ENCODE measurements at regions not wholly inside any gene's neighbourhood (a gene's known extent, or its start where the extent isn't known, plus 50 kb on each side); places are given as distances from the start of the nearest gene placed in this dataset.

DNA sequence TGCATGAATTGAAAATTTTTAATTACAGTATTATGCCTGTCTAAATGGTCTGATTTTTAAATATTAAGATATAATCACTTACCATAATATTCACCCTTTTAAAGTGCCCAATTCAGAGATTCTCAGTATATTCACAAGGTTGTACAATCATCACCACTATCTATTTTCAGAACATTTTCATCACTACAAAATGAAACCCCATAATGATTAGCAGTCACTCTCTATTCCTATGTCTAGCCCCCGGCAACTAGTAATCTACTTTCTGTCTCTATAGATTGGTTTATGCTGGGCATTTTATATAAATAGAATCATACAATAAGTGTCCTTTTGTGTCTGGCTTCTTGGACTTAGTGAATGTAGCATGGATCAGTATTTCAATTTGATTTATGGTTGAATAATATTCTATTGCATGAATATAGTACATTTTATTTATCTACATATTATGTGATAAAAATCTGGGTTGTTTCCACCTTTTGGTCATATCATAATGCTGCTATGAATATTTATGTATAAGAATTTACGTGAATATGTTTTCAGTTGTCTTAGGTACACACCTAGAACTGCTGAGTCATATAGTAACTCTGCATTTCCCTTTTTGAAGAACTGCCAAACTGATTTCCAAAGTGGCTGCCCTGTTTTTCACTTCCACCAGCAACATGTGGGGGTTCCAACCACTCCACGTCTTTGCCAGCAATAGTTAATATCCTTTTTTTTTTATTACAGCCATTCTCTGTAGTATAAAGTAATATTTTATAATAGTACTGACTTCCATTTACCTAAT is 485.7 kb upstream of the ZNF385D start:
- no peaks in the 10 kb centered on the region for H3K9me3 ChIP-seq (ENCODE audit: insufficient read depth, low read length, severe bottlenecking)
- H3K4me3 ChIP-seq (ENCODE audit: low read depth in 1 of 2, low read length in 2 of 2): no peak overlapping the region
- no peaks in the 10 kb centered on the region for H3K79me2 ChIP-seq (ENCODE audit: insufficient read depth, low read length)
- DNase-seq: no peak
- H4K20me1 ChIP-seq (ENCODE audit: insufficient read depth, low read length): no peaks in the 10 kb centered on the region
- no peaks in the 10 kb centered on the region for H3K36me3 ChIP-seq (ENCODE audit: insufficient read depth, low read length)
- no peak for ATAC-seq (ENCODE audit: insufficient read depth, low read depth)
- H3K27ac ChIP-seq (ENCODE audit: low read length): no peak overlapping the region
- no peak overlapping the region for H3K9ac ChIP-seq (ENCODE audit: low read depth, low read length)
- no peak overlapping the region for H2AFZ ChIP-seq (ENCODE audit: low read depth, low read length)
- no peaks in the 10 kb centered on the region for H3K27me3 ChIP-seq (ENCODE audit: insufficient read depth, low read length, poor library complexity)
- no peak for TF ChIP-seq EZH2 (IDR thresholded peaks at IDR 0.05; ENCODE audit: borderline replicate concordance, low read depth, low read length, severe bottlenecking)
- TF ChIP-seq, protein P1, sequence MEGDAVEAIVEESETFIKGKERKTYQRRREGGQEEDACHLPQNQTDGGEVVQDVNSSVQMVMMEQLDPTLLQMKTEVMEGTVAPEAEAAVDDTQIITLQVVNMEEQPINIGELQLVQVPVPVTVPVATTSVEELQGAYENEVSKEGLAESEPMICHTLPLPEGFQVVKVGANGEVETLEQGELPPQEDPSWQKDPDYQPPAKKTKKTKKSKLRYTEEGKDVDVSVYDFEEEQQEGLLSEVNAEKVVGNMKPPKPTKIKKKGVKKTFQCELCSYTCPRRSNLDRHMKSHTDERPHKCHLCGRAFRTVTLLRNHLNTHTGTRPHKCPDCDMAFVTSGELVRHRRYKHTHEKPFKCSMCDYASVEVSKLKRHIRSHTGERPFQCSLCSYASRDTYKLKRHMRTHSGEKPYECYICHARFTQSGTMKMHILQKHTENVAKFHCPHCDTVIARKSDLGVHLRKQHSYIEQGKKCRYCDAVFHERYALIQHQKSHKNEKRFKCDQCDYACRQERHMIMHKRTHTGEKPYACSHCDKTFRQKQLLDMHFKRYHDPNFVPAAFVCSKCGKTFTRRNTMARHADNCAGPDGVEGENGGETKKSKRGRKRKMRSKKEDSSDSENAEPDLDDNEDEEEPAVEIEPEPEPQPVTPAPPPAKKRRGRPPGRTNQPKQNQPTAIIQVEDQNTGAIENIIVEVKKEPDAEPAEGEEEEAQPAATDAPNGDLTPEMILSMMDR (IDR thresholded peaks at IDR 0.05; ENCODE audit: borderline replicate concordance, extremely low read depth, low read length, poor library complexity, severe bottlenecking): no peak
- no peaks in the 10 kb centered on the region for H3K4me1 ChIP-seq (ENCODE audit: insufficient read depth, low read length)
- no peak overlapping the region for H3K4me2 ChIP-seq (ENCODE audit: insufficient read depth, low read length)

DNA sequence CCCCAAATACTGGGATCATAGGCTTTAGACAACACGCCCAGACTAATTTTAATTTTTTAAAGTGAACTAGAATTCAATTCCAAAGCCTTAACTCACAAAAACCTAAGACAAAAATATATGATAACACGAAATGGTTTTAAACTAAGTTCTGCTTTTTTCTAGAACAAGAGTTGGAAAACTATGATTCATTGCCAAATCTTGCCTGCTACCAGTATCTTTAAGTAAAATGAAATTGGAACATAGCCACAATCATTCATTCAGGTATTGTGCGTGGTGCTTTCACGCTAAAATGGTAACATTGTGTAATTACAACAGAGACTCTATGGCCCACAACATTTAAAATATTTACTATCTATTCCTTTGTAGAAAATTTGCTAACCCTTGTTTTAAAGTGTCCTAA is 488.0 kb upstream of the ZNF385D start:
- Histone ChIP-seq H3K9ac (ENCODE audit: low read depth, low read length) (no peak overlapping the region), H3K4me3 (ENCODE audit: low read depth in 1 of 2, low read length in 2 of 2) (no peak overlapping the region), H3K27me3 (ENCODE audit: insufficient read depth, low read length, poor library complexity) (no peaks in the 10 kb centered on the region), H3K79me2 (ENCODE audit: insufficient read depth, low read length) (no peaks in the 10 kb centered on the region), H2AFZ (ENCODE audit: low read depth, low read length) (no peak overlapping the region), H3K4me1 (ENCODE audit: insufficient read depth, low read length) (no peaks in the 10 kb centered on the region), H3K4me2 (ENCODE audit: insufficient read depth, low read length) (no peak overlapping the region), H3K36me3 (ENCODE audit: insufficient read depth, low read length) (no peaks in the 10 kb centered on the region), H3K9me3 (ENCODE audit: insufficient read depth, low read length, severe bottlenecking) (no peaks in the 10 kb centered on the region), H3K27ac (ENCODE audit: low read length) (no peak overlapping the region), H4K20me1 (ENCODE audit: insufficient read depth, low read length) (no peaks in the 10 kb centered on the region)
- no peak for DNase-seq
- TF ChIP-seq, protein P1 (IDR thresholded peaks at IDR 0.05; ENCODE audit: borderline replicate concordance, extremely low read depth, low read length, poor library complexity, severe bottlenecking): no peak
- no peak for TF ChIP-seq EZH2 (IDR thresholded peaks at IDR 0.05; ENCODE audit: borderline replicate concordance, low read depth, low read length, severe bottlenecking)
- ATAC-seq (ENCODE audit: insufficient read depth, low read depth): no peak

DNA sequence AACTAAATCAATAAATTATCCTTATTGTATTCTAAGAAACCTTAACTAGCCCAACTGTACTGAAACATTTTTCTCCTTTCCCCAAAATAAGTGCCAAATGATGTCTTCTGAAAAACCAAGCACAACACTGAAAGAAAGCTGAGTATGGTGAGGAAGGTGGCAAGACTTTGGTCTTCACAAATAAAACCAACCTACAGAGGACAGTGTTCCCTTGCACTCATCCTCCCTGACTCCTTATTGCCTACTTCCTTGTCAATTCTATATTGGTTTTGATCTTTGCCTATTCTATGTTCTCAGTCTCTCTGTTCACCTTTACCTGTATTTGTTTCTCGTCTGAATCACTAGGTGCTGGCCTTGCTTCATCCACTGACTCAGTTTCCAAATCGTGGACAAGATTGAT is 490.1 kb upstream of the ZNF385D start:
- Histone ChIP-seq H4K20me1 (ENCODE audit: insufficient read depth, low read length) (no peaks in the 10 kb centered on the region), H3K27ac (ENCODE audit: low read length) (no peak overlapping the region), H3K27me3 (ENCODE audit: insufficient read depth, low read length, poor library complexity) (no peaks in the 10 kb centered on the region), H3K9ac (ENCODE audit: low read depth, low read length) (no peak overlapping the region), H2AFZ (ENCODE audit: low read depth, low read length) (no peak overlapping the region), H3K4me3 (ENCODE audit: low read depth in 1 of 2, low read length in 2 of 2) (no peak overlapping the region), H3K79me2 (ENCODE audit: insufficient read depth, low read length) (no peaks in the 10 kb centered on the region), H3K9me3 (ENCODE audit: insufficient read depth, low read length, severe bottlenecking) (no peaks in the 10 kb centered on the region), H3K4me2 (ENCODE audit: insufficient read depth, low read length) (no peak overlapping the region), H3K4me1 (ENCODE audit: insufficient read depth, low read length) (no peaks in the 10 kb centered on the region), H3K36me3 (ENCODE audit: insufficient read depth, low read length) (no peaks in the 10 kb centered on the region)
- TF ChIP-seq, protein P1 (IDR thresholded peaks at IDR 0.05; ENCODE audit: borderline replicate concordance, extremely low read depth, low read length, poor library complexity, severe bottlenecking): no peak
- no peak for TF ChIP-seq EZH2 (IDR thresholded peaks at IDR 0.05; ENCODE audit: borderline replicate concordance, low read depth, low read length, severe bottlenecking)
- DNase-seq: no peak
- ATAC-seq (ENCODE audit: insufficient read depth, low read depth): no peak

Measured in DND-41 (cell line).